Transverse colon (tissue), 4 donors: ENCODE measurements at regions not wholly inside any gene's neighbourhood (a gene's known extent, or its start where the extent isn't known, plus 50 kb on each side); places are given as distances from the start of the nearest gene placed in this dataset.
"Not testable (repeated sequence)": the region's sequence is repeated elsewhere in the genome, so short reads cannot be mapped to it uniquely, and the experiment has no call there.

ENCODE experiments used
- DNase-seq: peaks from one replicate; pipeline ENCODE4 v3.0.0-alpha.2; 2019
- H3K27ac ChIP-seq, 4 donors: fragments of 200-600 bp; sonication (generic); 2 replicates each; pipeline ENCODE4 v1.5.1; 2016 to 2018; ENCODE audit warnings: inconsistent platforms in 4 of 4
- H3K27me3 ChIP-seq: fragments of 200-600 bp; sonication (generic); 2 replicates; pipeline ENCODE4 v1.5.1; 2017; ENCODE audit warnings: inconsistent platforms
- H3K36me3 ChIP-seq, 4 donors: fragments of 200-600 bp; sonication (generic); 2 replicates each; pipeline ENCODE4 v1.5.1; 2017 to 2019; ENCODE audit warnings: inconsistent platforms in 4 of 4
- H3K4me1 ChIP-seq, 4 donors: fragments of 200-600 bp; sonication (generic); 2 replicates each; pipeline ENCODE4 v1.5.1; 2017 to 2020; ENCODE audit warnings: inconsistent platforms in 4 of 4
- H3K4me3 ChIP-seq, 4 donors: fragments of 200-600 bp; sonication (generic); 1 replicate in 1 of 4; 2 replicates in 3 of 4; pipeline versions ENCODE4 v1.5.1 to v1.6.1; 2017 to 2019; ENCODE audit warnings: inconsistent platforms in 4 of 4
- H3K9me3 ChIP-seq, 2 donors: fragments of 200-600 bp; sonication (generic); 2 replicates each; pipeline ENCODE4 v1.5.1; 2017 to 2019; ENCODE audit warnings: inconsistent platforms in 2 of 2
- CTCF ChIP-seq, 5 experiments: fragments of 200-600 bp in 3 of 5; fragments of 450-650 bp in 2 of 5; sonication (generic) in 3 of 5; IDR thresholded peaks; 1 replicate in 2 of 5; 2 replicates in 3 of 5; pipeline ENCODE4 v1.5.1; 2016 to 2017; ENCODE audit warnings: antibody characterized with exemption in 5 of 5, inconsistent platforms in 3 of 5, mild to moderate bottlenecking in 2 of 5, moderate library complexity in 1 of 5
- EP300 ChIP-seq: sonication (generic); formaldehyde crosslinking; IDR thresholded peaks from one replicate; pipeline ENCODE4 v1.6.1; 2017; ENCODE audit warnings: antibody characterized with exemption, low read depth
- POLR2A ChIP-seq: fragments of 450-650 bp; IDR thresholded peaks from one replicate; pipeline ENCODE4 v1.6.1; 2016; ENCODE audit warnings: antibody characterized with exemption, mild to moderate bottlenecking, moderate library complexity
- POLR2AphosphoS5 ChIP-seq, 3 donors: sonication (generic); formaldehyde crosslinking; IDR thresholded peaks; one replicate each; pipeline ENCODE4 v1.6.1; 2016; ENCODE audit warnings: antibody characterized with exemption in 3 of 3
- WGBS, 2 donors: methylation state at CpG; one replicate each; pipeline ENCODE4 v1.1.5; 2018; ENCODE audit warnings: low coverage in 1 of 2; 5-methylcytosine and 5-hydroxymethylcytosine counted together
- in situ Hi-C, 4 donors: fragments of 200-750 bp; cut with MboI; loops; one replicate each; pipeline versions ENCODE4 v1.15.0 to v1.15.1; 2017; ENCODE audit warnings: low sequenced_read_pairs in 3 of 4, low pct_ligation_motif_present in 1 of 4, low pct_unique_long_range_greater_than_20kb in 1 of 4
- intact Hi-C: fragments of 100-400 bp; cut with DNase I; formaldehyde crosslinking; loops from one replicate; pipeline ENCODE4 v1.15.1; 2023; ENCODE audit warnings: low total_unique reads

- Histone ChIP-seq H3K36me3 (no peaks in the 10 kb centered on the region), H3K27me3 (no peaks in the 10 kb centered on the region), H3K9me3 (no peaks in the 10 kb centered on the region), H3K27ac (no peak overlapping the region), H3K4me3 (no peak overlapping the region), H3K4me1 (no peaks in the 10 kb centered on the region)
- TF ChIP-seq POLR2AphosphoS5 (IDR thresholded peaks at IDR 0.05), result no peak
- TF ChIP-seq EP300, result no peak
- TF ChIP-seq CTCF (IDR thresholded peaks at IDR 0.05), result no peak
- no peak for TF ChIP-seq POLR2A
- 84% methylated on average over 7 of the region's 7 CpGs; no CpG with 5 or more reads in 1 of the 2 donors for WGBS, 2 donors
- in situ Hi-C loops, result no loop called here
- intact Hi-C loops, result no loop called here
- DNase-seq, result no peak
Measured at GRCh38 chr3:197404754-197405153, 106.3 kb upstream of the DLG1 start.

GRCh38 chr3:197404030-197404429 is 105.6 kb upstream of the DLG1 start:
- no peak for DNase-seq
- in situ Hi-C loops, result no loop called here
- Histone ChIP-seq H3K9me3 (no peaks in the 10 kb centered on the region), H3K27me3 (no peaks in the 10 kb centered on the region), H3K4me1 (no peaks in the 10 kb centered on the region), H3K36me3 (no peaks in the 10 kb centered on the region), H3K27ac (no peak overlapping the region), H3K4me3 (no peak overlapping the region)
- WGBS, 2 donors, result 89 to 95% methylated on average over 4 to 12 of the region's 12 CpGs
- intact Hi-C loops, result no loop called here
- TF ChIP-seq CTCF (IDR thresholded peaks at IDR 0.05) (no peak), POLR2A (no peak), POLR2AphosphoS5 (IDR thresholded peaks at IDR 0.05) (no peak), EP300 (no peak)

GRCh38 chr3:197402401-197402800 is 104.0 kb upstream of the DLG1 start:
- in situ Hi-C loops, intact Hi-C loops, DNase-seq, H3K36me3 ChIP-seq, H3K27ac ChIP-seq, H3K4me3 ChIP-seq, H3K4me1 ChIP-seq, H3K27me3 ChIP-seq, H3K9me3 ChIP-seq: not testable (repeated sequence)
- WGBS, 2 donors, result 88 to 92% methylated on average over 6 to 9 of the region's 9 CpGs

- TF ChIP-seq POLR2AphosphoS5 (IDR thresholded peaks at IDR 0.05) (no peak), POLR2A (no peak), EP300 (no peak), CTCF (IDR thresholded peaks at IDR 0.05) (no peak)
- Histone ChIP-seq H3K36me3 (no peaks in the 10 kb centered on the region), H3K4me1 (peaks cover 0 to 4% (median 0%) of the 10 kb centered on the region in 4 donors), H3K9me3 (no peaks in the 10 kb centered on the region), H3K27me3 (no peaks in the 10 kb centered on the region), H3K4me3 (no peak overlapping the region), H3K27ac (no peak overlapping the region)
- WGBS, 2 donors, result 77% methylated on average over 4 of the region's 4 CpGs; no CpG with 5 or more reads in 1 of the 2 donors
- intact Hi-C loops, result no loop called here
- no peak for DNase-seq
- in situ Hi-C loops, result no loop called here
Measured at GRCh38 chr3:197399486-197399885, 101.1 kb upstream of the DLG1 start.

- no peaks in the 10 kb centered on the region for H3K36me3 ChIP-seq
- no peaks in the 10 kb centered on the region for H3K27me3 ChIP-seq
- H3K4me1 ChIP-seq, result peaks cover 0 to 4% (median 0%) of the 10 kb centered on the region in 4 donors
- H3K4me3 ChIP-seq, result no peak overlapping the region
- TF ChIP-seq POLR2A (no peak), EP300 (no peak), CTCF (IDR thresholded peaks at IDR 0.05) (no peak), POLR2AphosphoS5 (IDR thresholded peaks at IDR 0.05) (no peak)
- no peaks in the 10 kb centered on the region for H3K9me3 ChIP-seq
- in situ Hi-C loops, result no loop called here
- DNase-seq, result no peak
- intact Hi-C loops, result no loop called here
- 54 to 61% methylated on average over 3 to 6 of the region's 6 CpGs for WGBS, 2 donors
- no peak overlapping the region for H3K27ac ChIP-seq
Measured at GRCh38 chr3:197398286-197398878, 100.0 kb upstream of the DLG1 start.
